ENCODE measurements at regions not wholly inside any gene's neighbourhood (a gene's known extent, or its start where the extent isn't known, plus 50 kb on each side); places are given as distances from the start of the nearest gene placed in this dataset.
A peak's percentile ranks its signal among the peaks of the same experiment; 100 is the strongest.

DNA sequence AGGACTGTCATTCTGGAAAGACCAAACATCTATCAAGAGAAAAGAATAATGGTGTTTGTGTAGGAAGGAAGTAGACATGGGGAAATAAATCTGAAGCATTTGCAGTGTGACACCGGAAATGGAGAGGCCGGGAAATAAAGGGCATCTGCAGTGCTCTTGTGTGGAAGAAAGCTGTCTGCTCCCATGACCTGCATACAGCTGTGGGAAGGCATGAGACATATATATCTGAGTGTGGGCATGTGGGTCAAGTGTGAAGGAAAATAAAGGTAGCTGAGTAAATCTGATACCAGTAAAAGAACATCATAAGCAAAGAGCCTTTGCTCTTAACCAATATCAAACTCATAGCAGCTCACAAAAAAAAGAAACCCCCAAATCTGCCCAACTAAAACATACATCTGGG, 72.1 kb upstream of the OR5AK2 start:
- intact Hi-C loops (cut with DNase I): no loop called here
- no peaks in the 10 kb centered on the region for H3K4me1 ChIP-seq
- no peaks in the 10 kb centered on the region for H3K36me3 ChIP-seq
- DNase-seq (ENCODE audit: extremely low spot score): no peak
- H3K27me3 ChIP-seq: no peaks in the 10 kb centered on the region
- TF ChIP-seq EP300 (IDR thresholded peaks at IDR 0.05) (no peak), POLR2A (IDR thresholded peaks at IDR 0.05; ENCODE audit: low read depth) (no peak), POLR2AphosphoS5 (IDR thresholded peaks at IDR 0.05) (no peak)
- TF ChIP-seq, protein P1, sequence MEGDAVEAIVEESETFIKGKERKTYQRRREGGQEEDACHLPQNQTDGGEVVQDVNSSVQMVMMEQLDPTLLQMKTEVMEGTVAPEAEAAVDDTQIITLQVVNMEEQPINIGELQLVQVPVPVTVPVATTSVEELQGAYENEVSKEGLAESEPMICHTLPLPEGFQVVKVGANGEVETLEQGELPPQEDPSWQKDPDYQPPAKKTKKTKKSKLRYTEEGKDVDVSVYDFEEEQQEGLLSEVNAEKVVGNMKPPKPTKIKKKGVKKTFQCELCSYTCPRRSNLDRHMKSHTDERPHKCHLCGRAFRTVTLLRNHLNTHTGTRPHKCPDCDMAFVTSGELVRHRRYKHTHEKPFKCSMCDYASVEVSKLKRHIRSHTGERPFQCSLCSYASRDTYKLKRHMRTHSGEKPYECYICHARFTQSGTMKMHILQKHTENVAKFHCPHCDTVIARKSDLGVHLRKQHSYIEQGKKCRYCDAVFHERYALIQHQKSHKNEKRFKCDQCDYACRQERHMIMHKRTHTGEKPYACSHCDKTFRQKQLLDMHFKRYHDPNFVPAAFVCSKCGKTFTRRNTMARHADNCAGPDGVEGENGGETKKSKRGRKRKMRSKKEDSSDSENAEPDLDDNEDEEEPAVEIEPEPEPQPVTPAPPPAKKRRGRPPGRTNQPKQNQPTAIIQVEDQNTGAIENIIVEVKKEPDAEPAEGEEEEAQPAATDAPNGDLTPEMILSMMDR (IDR thresholded peaks at IDR 0.05): no peak
- no peak overlapping the region for H3K27ac ChIP-seq (replicated peaks in 1 of 4)
- WGBS: 67% methylated on average over 2 of the region's 2 CpGs
- H3K4me3 ChIP-seq: no peak overlapping the region
- peaks cover 0 to 10% (median 3%) of the 10 kb centered on the region in 4 donors for H3K9me3 ChIP-seq

DNA sequence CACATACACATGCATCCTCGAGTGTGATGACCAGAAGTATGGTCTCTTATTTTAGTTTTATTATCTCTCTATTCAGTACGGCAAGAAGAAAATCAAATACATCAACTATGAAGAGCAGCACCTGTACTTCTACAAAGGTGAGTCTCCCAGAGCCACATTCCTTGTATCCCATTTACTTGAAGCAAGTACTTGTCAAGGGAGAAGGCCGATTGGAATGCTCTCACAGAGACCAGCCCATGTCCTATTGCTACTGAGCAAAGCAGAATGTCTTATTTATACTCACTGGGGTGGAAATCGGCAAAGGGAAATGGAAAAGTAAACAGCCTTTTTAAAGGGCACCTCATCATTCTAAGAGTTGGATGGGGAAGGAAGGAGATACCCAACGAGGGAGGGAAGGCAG, 72.6 kb upstream of the OR5AK2 start:
- 40% methylated on average over 5 of the region's 5 CpGs for WGBS

DNA sequence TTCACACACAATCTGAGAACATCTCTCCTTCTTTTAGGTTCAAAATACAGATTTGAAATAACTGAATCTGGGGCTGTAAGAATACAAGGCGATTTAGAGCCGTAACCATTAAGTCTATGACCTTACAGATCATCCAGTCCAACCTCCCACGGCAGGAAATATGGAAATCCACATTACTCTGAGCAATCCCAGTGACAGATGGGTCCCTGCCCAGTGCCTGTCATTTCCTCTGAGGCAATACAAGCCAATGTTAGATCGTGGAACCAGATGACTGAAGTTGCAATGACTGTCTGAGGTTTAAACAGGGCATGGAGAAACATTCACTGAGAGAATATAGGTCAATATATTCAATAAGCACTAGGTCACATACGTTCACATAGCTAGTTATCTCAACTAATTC, 77.4 kb upstream of the OR5AK2 start:
- intact Hi-C loops (cut with DNase I): no loop called here
- DNase-seq (ENCODE audit: extremely low spot score): no peak
- Histone ChIP-seq H3K36me3 (no peaks in the 10 kb centered on the region), H3K27ac (replicated peaks in 1 of 4) (no peak overlapping the region), H3K9me3 (peaks cover 0 to 3% (median 0%) of the 10 kb centered on the region in 4 donors), H3K27me3 (no peaks in the 10 kb centered on the region), H3K4me3 (no peak overlapping the region), H3K4me1 (no peaks in the 10 kb centered on the region)
- 69% methylated on average over 5 of the region's 5 CpGs for WGBS
- TF ChIP-seq, protein P1 (IDR thresholded peaks at IDR 0.05): no peak

More for the DNA sequence above, 72.6 kb upstream of the OR5AK2 start:
- peak; percentile 84 for DNase-seq (ENCODE audit: extremely low spot score)
- H3K9me3 ChIP-seq: peaks cover 0 to 7% (median 3%) of the 10 kb centered on the region in 4 donors
- H3K36me3 ChIP-seq: no peaks in the 10 kb centered on the region
- no peak overlapping the region for H3K4me3 ChIP-seq
- H3K27me3 ChIP-seq: no peaks in the 10 kb centered on the region
- no peak overlapping the region for H3K27ac ChIP-seq (replicated peaks in 1 of 4)
- no peaks in the 10 kb centered on the region for H3K4me1 ChIP-seq
- TF ChIP-seq EP300 (IDR thresholded peaks at IDR 0.05): no peak
- TF ChIP-seq, protein P1 (IDR thresholded peaks at IDR 0.05): no peak
- TF ChIP-seq POLR2AphosphoS5 (IDR thresholded peaks at IDR 0.05): no peak
- TF ChIP-seq POLR2A (IDR thresholded peaks at IDR 0.05; ENCODE audit: low read depth): no peak
- intact Hi-C loops (cut with DNase I): no loop called here

DNA sequence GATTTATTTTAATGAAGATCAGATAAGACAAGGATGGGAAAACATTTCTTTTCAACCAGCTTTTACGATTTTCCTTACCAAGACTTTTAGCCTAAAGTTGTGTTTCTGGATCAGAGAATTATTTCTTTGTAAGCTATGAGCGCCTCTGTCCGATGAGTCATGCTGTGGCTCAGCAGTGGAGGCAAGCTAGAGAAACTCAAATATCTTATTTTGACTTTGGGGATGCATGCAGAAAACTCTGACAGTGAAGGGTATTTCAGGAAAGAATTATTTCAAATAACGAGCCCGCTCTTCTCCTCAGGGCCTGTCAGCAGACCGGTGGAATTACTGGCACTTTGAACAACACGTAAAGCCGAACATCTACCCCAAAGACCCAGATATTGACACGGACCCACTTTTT, 77.9 kb upstream of the OR5AK2 start:
- no peak overlapping the region for H3K27ac ChIP-seq (replicated peaks in 1 of 4)
- H3K4me1 ChIP-seq: no peaks in the 10 kb centered on the region
- no peak overlapping the region for H3K4me3 ChIP-seq
- peaks cover 0 to 3% (median 0%) of the 10 kb centered on the region in 4 donors for H3K9me3 ChIP-seq
- no peaks in the 10 kb centered on the region for H3K27me3 ChIP-seq
- WGBS: 91% methylated on average over 9 of the region's 9 CpGs
- intact Hi-C loops (cut with DNase I): no loop called here
- no peaks in the 10 kb centered on the region for H3K36me3 ChIP-seq
- TF ChIP-seq EP300 (IDR thresholded peaks at IDR 0.05) (no peak), POLR2A (IDR thresholded peaks at IDR 0.05; ENCODE audit: low read depth) (no peak), POLR2AphosphoS5 (IDR thresholded peaks at IDR 0.05) (no peak)
- TF ChIP-seq, protein P1 (IDR thresholded peaks at IDR 0.05): no peak
- DNase-seq (ENCODE audit: extremely low spot score): peak; percentile 12

DNA sequence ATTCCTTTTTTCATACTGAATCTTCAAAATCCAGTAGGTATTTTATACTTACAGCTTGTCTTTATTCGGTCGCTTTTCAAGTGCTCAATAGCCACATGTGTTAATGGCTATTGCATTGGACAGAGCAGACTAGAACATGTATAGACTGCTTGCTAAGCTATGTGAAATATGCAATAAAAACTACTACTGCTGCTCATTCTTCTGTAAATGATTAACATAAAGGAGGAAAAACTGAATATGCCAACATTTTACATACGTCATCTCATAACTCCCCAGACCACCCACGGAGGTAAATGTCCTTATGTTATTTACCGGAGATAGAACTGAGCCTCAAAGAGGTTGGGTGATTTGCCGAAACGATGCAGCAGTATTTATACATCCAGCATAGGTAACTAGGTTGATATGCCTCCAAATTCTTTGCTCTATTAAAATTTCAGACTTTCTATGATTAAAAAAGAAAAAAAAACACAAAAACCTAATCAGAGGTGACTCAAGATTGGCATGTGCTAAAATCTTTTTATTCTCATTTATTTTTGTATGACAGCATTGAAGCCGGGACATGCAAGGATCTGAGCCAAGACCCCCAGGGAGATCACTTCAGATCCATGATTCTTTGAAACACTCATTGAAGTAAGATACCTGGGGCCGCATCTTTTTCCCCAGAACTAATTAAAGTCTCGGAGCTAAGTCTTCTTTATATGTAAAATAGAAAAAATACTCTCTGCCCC, 78.5 kb upstream of the OR5AK2 start:
- intact Hi-C loops (cut with DNase I): no loop called here
- H3K27ac ChIP-seq (replicated peaks in 1 of 4): no peak overlapping the region
- no peaks in the 10 kb centered on the region for H3K4me1 ChIP-seq
- 89% methylated on average over 10 of the region's 10 CpGs for WGBS
- H3K36me3 ChIP-seq: no peaks in the 10 kb centered on the region
- H3K4me3 ChIP-seq: no peak overlapping the region
- TF ChIP-seq, protein P1 (IDR thresholded peaks at IDR 0.05): no peak
- TF ChIP-seq POLR2AphosphoS5 (IDR thresholded peaks at IDR 0.05): no peak
- TF ChIP-seq POLR2A (IDR thresholded peaks at IDR 0.05; ENCODE audit: low read depth): no peak
- no peak for TF ChIP-seq EP300 (IDR thresholded peaks at IDR 0.05)
- peak; percentile 34 for DNase-seq (ENCODE audit: extremely low spot score)
- H3K27me3 ChIP-seq: no peaks in the 10 kb centered on the region
- H3K9me3 ChIP-seq: peaks cover 0 to 3% (median 0%) of the 10 kb centered on the region in 4 donors

Measured in esophagus muscularis mucosa (tissue), 4 donors.